ENCODE measurements at regions not wholly inside any gene's neighbourhood (a gene's known extent, or its start where the extent isn't known, plus 50 kb on each side); places are given as distances from the start of the nearest gene placed in this dataset.

DNA sequence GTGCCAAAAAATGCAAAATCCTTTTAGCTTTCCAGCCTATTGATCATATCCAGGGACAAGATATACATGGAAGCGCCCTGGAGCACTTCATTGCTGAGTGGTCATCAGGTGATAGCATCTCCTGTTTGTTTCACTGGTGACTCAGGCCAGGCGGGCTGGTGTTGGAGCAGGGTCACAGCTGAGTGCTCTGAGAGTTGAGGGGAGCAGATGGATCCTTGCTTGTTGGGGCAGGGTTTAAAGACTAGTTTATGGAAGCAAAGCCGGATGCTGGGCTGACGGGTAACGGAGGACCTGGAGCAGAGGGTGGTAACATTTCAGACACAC is 405.0 kb upstream of the TPM1 start:
- TF ChIP-seq, protein P1, sequence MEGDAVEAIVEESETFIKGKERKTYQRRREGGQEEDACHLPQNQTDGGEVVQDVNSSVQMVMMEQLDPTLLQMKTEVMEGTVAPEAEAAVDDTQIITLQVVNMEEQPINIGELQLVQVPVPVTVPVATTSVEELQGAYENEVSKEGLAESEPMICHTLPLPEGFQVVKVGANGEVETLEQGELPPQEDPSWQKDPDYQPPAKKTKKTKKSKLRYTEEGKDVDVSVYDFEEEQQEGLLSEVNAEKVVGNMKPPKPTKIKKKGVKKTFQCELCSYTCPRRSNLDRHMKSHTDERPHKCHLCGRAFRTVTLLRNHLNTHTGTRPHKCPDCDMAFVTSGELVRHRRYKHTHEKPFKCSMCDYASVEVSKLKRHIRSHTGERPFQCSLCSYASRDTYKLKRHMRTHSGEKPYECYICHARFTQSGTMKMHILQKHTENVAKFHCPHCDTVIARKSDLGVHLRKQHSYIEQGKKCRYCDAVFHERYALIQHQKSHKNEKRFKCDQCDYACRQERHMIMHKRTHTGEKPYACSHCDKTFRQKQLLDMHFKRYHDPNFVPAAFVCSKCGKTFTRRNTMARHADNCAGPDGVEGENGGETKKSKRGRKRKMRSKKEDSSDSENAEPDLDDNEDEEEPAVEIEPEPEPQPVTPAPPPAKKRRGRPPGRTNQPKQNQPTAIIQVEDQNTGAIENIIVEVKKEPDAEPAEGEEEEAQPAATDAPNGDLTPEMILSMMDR (conservative IDR thresholded peaks at IDR 0.05; ENCODE audit: control insufficient read depth, insufficient read depth, low read depth, low read length) = no peak
- DNase-seq (ENCODE audit: low read depth) = no peak
- no peak overlapping the region for H3K4me3 ChIP-seq (ENCODE audit: control insufficient read depth, low read depth, low read length)

DNA sequence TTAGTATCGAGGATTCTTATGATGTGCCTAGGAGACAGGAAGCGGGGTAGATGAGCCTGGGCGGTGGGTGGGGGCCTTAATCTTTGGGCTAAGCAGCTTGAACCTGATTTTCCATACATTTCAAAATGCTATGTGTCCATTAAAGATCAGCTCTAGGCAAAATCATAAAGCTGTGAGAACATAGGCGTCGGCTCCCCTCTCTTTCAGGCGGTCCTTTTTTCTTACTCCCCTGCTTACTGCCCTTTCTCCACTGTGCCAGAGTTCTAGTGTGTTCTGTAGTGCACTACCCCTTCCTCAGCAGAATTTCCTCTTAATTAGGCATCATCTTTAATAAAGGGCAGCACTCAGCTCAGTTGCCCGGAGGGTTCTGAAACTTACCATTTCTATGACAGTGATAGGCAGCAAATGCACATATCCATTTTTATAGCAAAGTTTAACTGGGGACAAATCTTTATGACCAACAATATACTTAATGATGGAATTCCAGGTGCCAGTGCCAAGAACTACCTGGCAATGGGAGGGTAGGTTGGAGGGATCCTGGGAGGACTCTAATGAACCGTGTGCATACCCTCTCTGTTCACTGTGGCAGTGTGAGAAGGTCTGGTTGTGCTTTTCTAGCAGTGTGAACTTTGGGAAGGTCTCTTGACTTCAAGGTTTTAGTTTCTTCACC is 404.5 kb upstream of the TPM1 start:
- TF ChIP-seq, protein P1 (conservative IDR thresholded peaks at IDR 0.05; ENCODE audit: control insufficient read depth, insufficient read depth, low read depth, low read length) = no peak
- H3K4me3 ChIP-seq (ENCODE audit: control insufficient read depth, low read depth, low read length) = no peak overlapping the region

DNA sequence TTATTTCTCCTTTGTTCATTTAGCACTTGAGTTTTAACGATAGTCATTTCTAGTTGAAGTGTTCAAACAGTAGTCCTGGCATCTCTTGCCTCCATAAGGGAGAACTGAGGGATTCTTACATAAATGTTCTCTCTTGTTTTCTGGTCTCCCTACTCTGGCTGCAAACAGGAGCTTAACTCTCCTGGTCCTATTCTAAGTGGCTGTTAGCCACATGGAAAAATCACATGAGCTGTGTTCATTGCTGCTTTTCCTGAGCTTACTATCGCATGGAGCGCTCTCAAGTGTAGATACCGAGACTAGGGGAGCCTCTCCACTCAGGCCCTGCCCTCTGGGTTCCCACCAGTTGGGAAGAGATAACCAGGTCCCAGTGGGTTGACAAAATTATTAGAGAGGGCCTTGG is 403.1 kb upstream of the TPM1 start:
- no peak overlapping the region for H3K4me3 ChIP-seq (ENCODE audit: control insufficient read depth, low read depth, low read length)
- TF ChIP-seq, protein P1 (conservative IDR thresholded peaks at IDR 0.05; ENCODE audit: control insufficient read depth, insufficient read depth, low read depth, low read length) = no peak
- no peak for DNase-seq (ENCODE audit: low read depth)

More for the DNA sequence above, 404.5 kb upstream of the TPM1 start:
- DNase-seq (ENCODE audit: low read depth) = no peak

DNA sequence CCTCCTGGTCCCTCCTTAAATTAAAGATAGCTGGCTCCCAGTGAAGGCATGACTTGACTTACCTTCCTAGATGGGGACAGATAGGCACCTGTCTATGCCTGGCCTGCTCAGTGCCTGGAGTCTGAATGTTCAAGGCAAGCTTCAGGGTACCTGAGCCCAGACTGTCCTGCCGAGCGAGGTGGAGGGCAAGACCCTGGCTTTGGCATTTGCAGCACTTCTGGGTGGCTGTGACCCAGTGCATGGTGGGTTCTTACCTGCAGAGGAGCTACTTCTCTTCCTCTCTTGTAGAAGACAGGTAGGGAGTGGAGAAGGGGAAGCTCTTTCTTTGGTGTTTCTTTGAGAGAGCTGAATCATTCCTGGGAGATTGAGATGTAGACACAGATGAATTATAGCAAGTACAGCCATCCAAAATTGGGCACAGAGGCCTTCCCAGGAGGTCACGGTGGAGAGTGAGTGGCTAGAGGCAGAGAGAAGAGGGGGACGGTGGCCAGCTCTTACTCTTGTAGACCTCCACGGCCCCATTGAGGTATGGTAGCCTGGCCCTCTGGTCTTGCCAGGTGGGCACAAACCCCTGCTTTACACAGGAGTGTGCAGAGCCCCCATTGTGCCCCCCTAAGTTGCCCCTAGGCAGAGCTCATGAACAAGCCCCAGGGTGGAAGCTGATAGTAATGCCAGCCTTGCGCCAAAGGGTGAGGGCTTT is 402.5 kb upstream of the TPM1 start:
- TF ChIP-seq, protein P1 (conservative IDR thresholded peaks at IDR 0.05; ENCODE audit: control insufficient read depth, insufficient read depth, low read depth, low read length) = no peak
- H3K4me3 ChIP-seq (ENCODE audit: control insufficient read depth, low read depth, low read length) = no peak overlapping the region
- no peak for DNase-seq (ENCODE audit: low read depth)

DNA sequence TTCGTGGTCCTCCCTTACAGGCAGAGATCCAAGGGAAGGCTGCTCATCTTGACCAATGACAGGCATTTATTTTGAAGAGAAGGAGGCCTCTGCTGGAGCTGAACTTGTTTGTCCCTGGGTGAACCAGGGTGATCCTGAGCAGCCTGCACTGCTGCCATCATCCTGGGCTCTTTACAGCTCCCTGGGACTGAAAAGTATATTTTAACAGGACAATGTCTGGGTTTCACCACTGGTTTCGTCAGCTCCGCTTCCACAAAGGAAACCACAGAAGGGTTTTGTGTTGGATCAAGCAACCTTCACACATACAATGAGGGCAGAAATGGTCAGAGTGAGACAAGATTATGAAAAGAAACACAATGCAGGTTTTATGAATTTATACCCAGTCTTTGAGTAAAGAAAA is 400.7 kb upstream of the TPM1 start:
- no peak overlapping the region for H3K4me3 ChIP-seq (ENCODE audit: control insufficient read depth, low read depth, low read length)
- DNase-seq (ENCODE audit: low read depth) = no peak
- TF ChIP-seq, protein P1 (conservative IDR thresholded peaks at IDR 0.05; ENCODE audit: control insufficient read depth, insufficient read depth, low read depth, low read length) = no peak

DNA sequence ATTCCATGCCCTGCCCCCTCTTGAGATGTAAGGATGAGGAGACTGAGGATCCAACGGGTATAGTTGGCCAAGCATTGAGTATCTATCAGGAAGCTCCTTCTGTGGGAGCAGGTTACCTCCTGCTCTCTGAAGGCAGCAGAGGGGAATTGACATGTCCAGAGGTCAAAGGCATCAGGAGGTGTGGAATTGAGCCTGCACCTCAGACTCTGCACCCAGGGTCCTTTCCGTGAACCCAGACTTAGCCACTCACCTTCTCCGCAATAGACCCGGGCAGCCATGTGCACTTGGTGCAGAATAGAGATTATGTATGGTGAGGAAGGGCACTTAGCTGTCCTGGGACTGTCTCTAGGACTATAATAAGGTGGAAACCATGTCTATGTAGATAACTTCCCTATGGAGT is 399.0 kb upstream of the TPM1 start:
- H3K4me3 ChIP-seq (ENCODE audit: control insufficient read depth, low read depth, low read length) = no peak overlapping the region
- no peak for DNase-seq (ENCODE audit: low read depth)
- TF ChIP-seq, protein P1 (conservative IDR thresholded peaks at IDR 0.05; ENCODE audit: control insufficient read depth, insufficient read depth, low read depth, low read length) = no peak
